Body of pancreas (tissue), 4 donors: ENCODE measurements at regions not wholly inside any gene's neighbourhood (a gene's known extent, or its start where the extent isn't known, plus 50 kb on each side); places are given as distances from the start of the nearest gene placed in this dataset.

Experiments used
- POLR2A ChIP-seq, 3 donors: fragments of 450-650 bp; IDR thresholded peaks; one replicate each; pipeline ENCODE4 v1.6.1; 2016; ENCODE audit warnings: antibody characterized with exemption in 3 of 3, mild to moderate bottlenecking in 2 of 3
- TF ChIP-seq, protein P1 (sequence below), 7 experiments: fragments of 450-650 bp in 4 of 7; fragments of 200-600 bp in 3 of 7; sonication (generic) in 3 of 7; IDR thresholded peaks; one replicate each; pipeline ENCODE4 v1.5.1; 2016 to 2019; ENCODE audit warnings: antibody characterized with exemption in 7 of 7

DNA sequence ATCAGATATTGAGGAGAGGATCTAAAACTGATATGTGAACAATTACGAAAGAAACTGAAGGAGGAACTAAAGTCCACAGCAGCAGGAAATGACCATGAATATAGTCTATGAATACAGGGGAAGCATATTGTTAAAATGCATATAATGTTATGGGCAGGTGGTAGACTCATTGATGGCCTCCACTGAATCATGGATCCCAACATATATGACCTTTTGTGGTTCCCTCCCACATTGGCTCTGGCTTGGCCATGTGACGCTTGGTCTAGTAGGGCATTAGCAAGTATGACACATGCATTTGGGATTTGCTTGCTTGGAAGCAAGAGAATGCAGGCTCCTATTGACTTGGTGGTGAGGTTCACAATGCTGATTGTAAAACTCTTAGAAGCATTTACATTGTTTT lies 55.2 kb upstream of the RAB18 start:
- TF ChIP-seq POLR2A (IDR thresholded peaks at IDR 0.05) = no peak
- TF ChIP-seq, protein P1, sequence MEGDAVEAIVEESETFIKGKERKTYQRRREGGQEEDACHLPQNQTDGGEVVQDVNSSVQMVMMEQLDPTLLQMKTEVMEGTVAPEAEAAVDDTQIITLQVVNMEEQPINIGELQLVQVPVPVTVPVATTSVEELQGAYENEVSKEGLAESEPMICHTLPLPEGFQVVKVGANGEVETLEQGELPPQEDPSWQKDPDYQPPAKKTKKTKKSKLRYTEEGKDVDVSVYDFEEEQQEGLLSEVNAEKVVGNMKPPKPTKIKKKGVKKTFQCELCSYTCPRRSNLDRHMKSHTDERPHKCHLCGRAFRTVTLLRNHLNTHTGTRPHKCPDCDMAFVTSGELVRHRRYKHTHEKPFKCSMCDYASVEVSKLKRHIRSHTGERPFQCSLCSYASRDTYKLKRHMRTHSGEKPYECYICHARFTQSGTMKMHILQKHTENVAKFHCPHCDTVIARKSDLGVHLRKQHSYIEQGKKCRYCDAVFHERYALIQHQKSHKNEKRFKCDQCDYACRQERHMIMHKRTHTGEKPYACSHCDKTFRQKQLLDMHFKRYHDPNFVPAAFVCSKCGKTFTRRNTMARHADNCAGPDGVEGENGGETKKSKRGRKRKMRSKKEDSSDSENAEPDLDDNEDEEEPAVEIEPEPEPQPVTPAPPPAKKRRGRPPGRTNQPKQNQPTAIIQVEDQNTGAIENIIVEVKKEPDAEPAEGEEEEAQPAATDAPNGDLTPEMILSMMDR (IDR thresholded peaks at IDR 0.05) = no peak
